Fibroblast of skin of left quadriceps (primary cell): ENCODE measurements at regions not wholly inside any gene's neighbourhood (a gene's known extent, or its start where the extent isn't known, plus 50 kb on each side); places are given as distances from the start of the nearest gene placed in this dataset.

ENCODE experiments used
- DNase-seq, 2 experiments: peaks; one replicate each; pipeline ENCODE4 v3.0.0-alpha.2; 2013; ENCODE audit warnings: low read depth in 2 of 2

- DNase-seq, result no peak
Observed at GRCh38 chr5:107072967-107073366, 597.8 kb downstream of the EFNA5 start.

DNA sequence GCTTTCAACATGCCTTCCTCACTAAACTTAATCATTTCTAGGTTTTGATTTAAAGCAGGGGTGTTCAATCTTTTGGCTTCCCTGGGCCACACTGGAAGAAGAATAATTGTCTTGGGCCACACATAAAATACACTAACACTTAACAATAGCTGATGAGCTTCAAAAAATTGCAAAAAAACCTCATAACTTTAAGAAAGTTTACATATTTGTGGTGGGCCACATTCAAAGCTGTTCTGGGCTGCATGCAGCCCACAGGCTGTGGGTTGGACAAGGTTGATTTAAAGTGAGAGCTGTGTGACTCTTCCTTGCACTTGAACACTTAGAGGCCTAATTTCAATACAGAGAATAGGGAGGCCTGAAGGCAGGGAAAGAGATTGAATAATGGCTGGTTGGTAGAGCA is 598.3 kb downstream of the EFNA5 start:
- peak in 1 of 2 experiments; percentile 4 for DNase-seq

DNA sequence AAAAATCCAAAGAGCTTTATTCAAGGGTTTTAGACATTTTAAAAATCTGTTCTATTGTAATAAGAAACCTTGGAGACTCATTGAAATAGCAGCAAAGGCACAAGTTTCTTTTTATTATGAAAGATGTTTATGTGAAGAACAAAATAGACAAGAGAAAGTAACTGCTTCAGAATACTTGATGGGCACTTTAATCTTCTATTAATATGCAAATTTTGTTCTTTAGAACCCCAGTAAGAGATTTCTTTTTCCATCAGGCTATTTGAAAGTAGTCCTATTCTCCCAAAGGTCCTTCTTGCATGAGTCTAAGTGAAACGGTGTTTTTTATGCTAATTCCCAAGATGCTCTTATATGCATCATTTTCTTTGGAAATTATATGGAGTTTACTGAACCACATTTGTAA is 602.0 kb downstream of the EFNA5 start:
- no peak for DNase-seq

DNA sequence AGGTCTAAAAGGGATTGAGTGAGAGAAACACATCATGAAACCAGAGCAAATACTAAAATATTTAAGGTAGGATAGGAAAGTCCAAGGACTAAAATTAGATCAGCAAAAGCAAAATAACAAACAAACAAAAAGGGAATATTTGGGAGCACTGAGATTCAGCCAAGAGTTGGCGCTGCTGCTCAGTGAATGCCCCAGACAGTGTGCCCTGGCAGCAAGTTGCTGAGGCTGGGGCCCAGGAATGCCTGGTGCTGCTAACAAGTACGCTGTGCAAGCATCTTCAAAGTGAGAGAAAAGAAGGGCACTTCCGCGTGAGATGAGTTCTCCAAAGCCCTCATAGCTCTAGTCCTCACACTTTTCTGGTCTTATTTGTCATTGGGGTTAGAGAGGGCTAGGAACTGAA is 603.3 kb downstream of the EFNA5 start:
- DNase-seq, result no peak

DNA sequence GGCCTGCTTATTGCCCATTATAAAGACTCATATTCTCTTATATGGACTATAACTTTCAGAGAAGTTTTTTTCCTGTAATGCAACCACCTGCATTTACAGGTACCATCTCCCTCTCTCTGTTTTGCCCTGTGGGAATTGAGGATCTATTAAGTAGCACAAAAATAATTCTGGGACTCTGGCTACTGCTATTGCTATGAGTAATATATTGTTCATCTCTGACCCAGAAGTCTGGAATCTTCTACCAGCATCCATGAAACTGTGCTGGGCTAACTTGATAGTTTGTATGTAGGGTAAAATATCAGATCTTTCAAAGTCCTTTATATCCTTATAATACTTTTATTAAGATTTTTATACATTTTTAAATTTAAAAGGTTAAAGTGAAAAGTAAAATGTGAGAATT is 607.2 kb downstream of the EFNA5 start:
- no peak for DNase-seq

DNA sequence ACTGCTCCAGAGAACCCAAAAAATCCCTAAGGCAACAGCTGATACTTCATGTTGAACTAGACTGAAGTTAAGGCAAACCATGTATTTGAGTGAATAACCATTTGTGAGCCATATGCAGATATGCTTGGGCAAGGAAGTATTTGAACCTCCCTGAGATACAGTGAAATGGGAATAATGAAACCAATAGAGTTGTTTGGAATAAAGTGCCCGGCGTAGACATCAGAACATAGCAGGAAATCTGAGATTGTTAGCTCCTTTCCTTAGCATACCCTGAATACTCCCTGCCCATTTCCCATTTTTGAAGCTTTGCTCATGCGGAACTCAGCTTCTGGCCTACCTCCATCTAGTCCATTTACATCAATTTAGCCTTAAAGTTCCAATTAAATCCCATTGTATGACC is 611.9 kb downstream of the EFNA5 start:
- DNase-seq, result no peak

GRCh38 chr5:107058235-107058634 is 612.5 kb downstream of the EFNA5 start:
- no peak for DNase-seq

- DNase-seq, result no peak
Observed at GRCh38 chr5:107056278-107056677, 614.5 kb downstream of the EFNA5 start.

DNA sequence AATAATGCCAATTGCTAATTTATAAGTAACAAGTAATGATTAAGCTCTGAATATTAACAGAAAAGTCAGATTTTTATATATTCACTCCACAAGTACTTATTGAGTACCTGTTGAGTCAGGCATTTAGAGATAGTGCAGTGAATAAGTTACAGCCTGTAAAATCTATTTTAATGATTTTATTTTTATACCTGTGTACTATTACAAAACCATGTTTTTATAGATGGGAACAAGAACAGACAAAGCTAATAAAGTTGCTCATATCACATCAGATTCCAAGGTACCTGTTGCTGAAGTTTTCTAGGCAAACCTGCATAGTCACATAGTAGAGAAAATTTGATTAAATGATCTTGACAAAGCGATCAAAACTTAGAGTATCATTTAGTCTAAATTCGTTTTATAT is 623.7 kb downstream of the EFNA5 start:
- DNase-seq, result no peak

GRCh38 chr5:107043665-107044064 is 627.1 kb downstream of the EFNA5 start:
- DNase-seq, result no peak

DNA sequence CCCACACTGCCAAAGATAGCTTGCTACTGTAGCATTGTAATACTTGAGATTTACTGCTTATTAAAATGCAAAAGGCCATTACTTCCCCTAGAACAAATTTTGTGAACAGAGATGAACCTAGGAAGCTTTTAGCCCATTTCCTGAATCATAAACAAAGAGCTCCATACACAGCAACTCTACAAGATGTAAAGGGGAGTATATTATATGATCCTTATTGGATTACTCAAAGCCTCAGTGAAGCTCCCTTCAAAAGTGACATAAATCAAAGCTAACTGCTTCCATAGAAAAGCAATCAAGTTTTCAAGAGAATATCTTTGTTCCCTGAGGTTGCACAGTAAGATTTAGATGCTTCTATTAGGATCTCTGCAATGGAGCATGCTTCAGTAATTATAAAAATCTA is 629.8 kb downstream of the EFNA5 start:
- no peak for DNase-seq

GRCh38 chr5:107032629-107033028 is 638.1 kb downstream of the EFNA5 start:
- no peak for DNase-seq

DNA sequence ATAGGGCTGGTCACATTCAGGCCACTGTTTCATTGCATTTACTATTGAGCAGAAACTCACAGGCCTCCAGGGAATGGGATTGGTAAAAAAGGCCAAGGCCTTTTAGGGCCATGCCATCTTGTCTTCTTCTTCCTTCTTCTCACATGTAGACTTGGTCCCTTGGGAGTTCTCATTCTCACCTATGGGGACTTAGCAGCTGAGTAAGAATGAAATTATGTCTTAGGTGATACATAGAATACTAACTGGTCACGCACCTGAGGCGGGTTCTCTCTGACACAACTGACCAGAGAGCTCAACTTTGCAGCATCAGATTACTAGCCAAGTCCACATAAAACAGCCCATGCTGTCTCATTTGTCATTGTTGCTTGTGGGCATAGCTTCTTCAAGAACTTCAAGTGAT is 641.8 kb downstream of the EFNA5 start:
- no peak for DNase-seq

DNA sequence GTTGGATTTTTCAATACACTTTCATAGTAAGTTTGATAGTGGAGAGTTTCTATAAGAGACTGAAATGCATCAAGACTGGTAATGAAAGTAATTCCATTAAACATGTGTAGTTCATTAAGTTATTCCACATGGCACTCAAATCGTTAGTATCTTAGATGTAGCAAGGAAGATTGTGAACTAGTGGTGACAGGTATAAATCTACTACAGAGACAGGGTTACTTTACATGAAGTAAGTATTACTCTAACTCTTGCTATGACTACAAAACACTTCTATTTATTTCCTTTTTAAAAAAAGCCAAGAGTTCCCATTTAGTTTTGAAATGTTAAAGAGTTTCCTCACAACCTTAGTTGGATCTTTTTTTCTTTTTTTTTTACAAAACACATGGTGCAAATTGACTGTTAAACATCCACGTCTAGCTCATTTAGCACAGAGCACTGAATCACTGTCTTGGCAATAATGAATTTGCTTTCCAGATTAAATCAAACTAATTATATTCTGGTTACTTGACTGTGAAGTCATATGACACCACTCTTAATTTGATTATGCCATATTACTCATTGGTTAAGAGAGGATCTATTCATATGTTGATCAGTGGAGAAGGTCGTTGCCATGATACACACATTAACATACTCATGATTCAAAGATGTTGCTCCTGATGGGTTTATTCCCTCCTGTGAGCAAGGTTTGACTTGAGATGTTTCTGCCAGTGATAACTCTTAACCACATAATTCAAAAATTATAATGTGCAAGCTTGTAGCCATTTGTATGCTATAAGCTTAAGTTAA is 644.8 kb downstream of the EFNA5 start:
- DNase-seq, result no peak

DNA sequence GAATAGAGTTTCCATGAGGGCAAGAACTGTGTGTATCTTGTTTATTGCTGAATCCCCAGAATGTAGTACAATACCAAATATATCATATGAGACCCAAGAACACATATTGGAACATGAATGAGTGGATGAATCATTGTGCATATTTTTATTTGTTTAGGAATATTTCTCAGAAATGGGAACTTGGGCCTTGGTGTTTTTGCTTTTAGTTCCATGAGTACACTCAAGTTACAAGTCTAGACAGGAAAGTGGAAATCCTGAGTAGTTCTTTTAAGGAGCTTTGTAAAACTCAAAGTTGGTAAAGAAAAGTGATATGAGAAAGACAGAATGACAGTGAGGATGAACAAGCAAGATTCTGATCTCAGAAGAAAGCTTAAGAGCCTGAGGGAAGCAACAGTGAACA is 647.0 kb downstream of the EFNA5 start:
- no peak for DNase-seq

DNA sequence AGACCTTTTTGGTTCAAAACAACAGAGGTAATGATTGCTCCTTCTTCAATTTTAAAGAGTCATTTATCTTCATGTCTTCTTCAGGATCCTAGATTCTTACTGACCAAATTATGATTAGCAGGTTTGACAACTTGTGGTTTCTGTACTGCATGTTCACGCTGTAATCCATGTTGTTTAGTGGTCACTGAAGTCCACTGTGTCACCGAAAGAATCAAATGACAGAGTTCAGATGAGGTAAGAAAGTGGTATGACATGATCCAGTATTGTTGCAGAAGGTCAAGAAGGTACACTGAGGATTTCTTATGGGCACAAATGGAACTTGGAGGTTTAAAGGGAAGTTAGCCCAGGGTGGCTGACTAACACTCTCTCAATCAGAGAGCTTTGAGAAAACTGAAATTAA is 649.2 kb downstream of the EFNA5 start:
- no peak for DNase-seq

GRCh38 chr5:107020626-107021025 is 650.1 kb downstream of the EFNA5 start:
- DNase-seq, result no peak

- no peak for DNase-seq
Observed at GRCh38 chr5:107017616-107018015, 653.1 kb downstream of the EFNA5 start.

- no peak for DNase-seq
Observed at GRCh38 chr5:107012371-107012770, 658.4 kb downstream of the EFNA5 start.

- peak; percentile 9 to 17 for DNase-seq
Observed at GRCh38 chr5:107011605-107012004, 659.1 kb downstream of the EFNA5 start.

DNA sequence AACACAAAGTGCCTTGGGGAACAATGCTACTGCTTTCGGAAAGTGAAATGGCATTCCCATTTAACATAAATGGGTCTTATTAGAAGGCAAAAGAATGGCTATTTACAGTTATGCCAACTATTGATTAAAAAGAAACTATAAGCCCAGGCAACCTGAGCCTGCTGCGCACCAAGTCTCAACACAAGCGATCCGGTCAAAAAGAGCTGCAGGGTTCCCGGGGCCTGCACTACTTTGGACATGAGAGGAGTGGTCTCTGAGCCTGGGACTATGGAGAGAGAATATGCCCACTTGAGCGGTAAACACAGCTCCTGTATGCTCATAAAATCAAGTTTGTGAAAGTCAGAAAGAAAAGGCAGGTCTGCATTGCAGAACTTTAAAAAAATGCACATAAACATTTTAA is 660.7 kb downstream of the EFNA5 start:
- DNase-seq, result no peak

DNA sequence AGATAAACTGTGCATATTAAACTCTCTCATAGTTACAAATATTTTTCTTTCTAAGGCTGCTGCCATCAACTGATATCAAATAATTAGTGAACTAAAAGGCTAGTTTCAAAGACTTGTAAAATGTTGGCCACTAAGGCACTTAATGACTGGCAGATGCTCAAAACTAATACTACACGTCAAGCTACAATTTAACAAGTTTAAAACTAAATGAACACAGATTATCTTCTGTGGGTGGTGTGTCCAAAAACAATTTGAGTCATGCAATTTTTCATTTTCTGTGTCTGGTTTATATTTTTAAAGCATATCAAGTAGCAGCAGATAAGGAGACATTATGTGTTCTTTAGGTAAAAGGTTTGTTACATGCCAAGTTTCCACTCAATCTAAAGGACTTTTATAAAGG is 665.1 kb downstream of the EFNA5 start:
- no peak for DNase-seq

- no peak for DNase-seq
Observed at GRCh38 chr5:107005161-107005560, 665.6 kb downstream of the EFNA5 start.

- no peak for DNase-seq
Observed at GRCh38 chr5:107002115-107002514, 668.6 kb downstream of the EFNA5 start.
